A549 (cell line): ENCODE measurements at regions not wholly inside any gene's neighbourhood (a gene's known extent, or its start where the extent isn't known, plus 50 kb on each side); places are given as distances from the start of the nearest gene placed in this dataset.

Experiments
- ATAC-seq, 2 experiments: fragments of 200-7000 bp in 1 of 2; fragments of >200 bp in 1 of 2; cut with Nextera tagmentation in 1 of 2; cut with Tn5 transposase in 1 of 2; 3 replicates each; pipeline versions ENCODE4 v1.8.0 to v1.9.1; 2018 to 2020; ENCODE audit warnings: mild to moderate bottlenecking in 1 of 2, moderate library complexity in 1 of 2
- CTCF ChIA-PET: fragments of 300-600 bp; sonication (Branson Sonifier 250); formaldehyde crosslinking; extraction: SDS; loops from one replicate; lab custom pipeline; 2021; ENCODE audit warnings: antibody characterized with exemption, inconsistent platforms; lab: Yijun Ruan, JAX
- POLR2A ChIA-PET: fragments of 350-600 bp; formaldehyde crosslinking; extraction: SDS; loops from one replicate; lab custom pipeline; 2021; ENCODE audit warnings: antibody characterized with exemption, inconsistent platforms; lab: Yijun Ruan, JAX
- DNase-seq, 2 experiments: peaks; one replicate each; pipeline versions ENCODE4 v3.0.0 to v3.0.0-alpha.2; 2011 to 2016; ENCODE audit warnings: low read depth in 1 of 2, low spot score in 1 of 2
- FAIRE-seq: peaks from 2 replicates; lab custom pipeline; 2011; peaks lifted over from hg19 to GRCh38; lab: Jason Lieb, UNC
- H3K27ac ChIP-seq, 2 experiments: fragments of >200 bp; sonication (Bioruptor Twin); formaldehyde crosslinking; 3 replicates each; pipeline ENCODE4 v1.5.1; 2016 to 2017
- H3K4me1 ChIP-seq: fragments of >200 bp; sonication (Bioruptor Twin); formaldehyde crosslinking; 3 replicates; pipeline ENCODE4 v1.6.1; 2016
- H3K4me2 ChIP-seq: fragments of >200 bp; sonication (Bioruptor Twin); formaldehyde crosslinking; 3 replicates; pipeline ENCODE4 v1.6.1; 2016
- H3K4me3 ChIP-seq: fragments of >200 bp; sonication (Bioruptor Twin); formaldehyde crosslinking; 3 replicates; pipeline ENCODE4 v1.5.1; 2016
- H3K9me3 ChIP-seq: fragments of >200 bp; sonication (Bioruptor Twin); formaldehyde crosslinking; 3 replicates; pipeline ENCODE4 v1.6.1; 2016
- CTCF ChIP-seq: fragments of >200 bp; sonication (Bioruptor Twin); formaldehyde crosslinking; IDR thresholded peaks from 3 replicates; pipeline ENCODE4 v1.5.1; 2016
- EHF ChIP-seq: fragments of 250-450 bp; sonication (Bioruptor Pico); IDR thresholded peaks from 2 replicates; pipeline ENCODE4 v1.5.0; 2020; ENCODE audit warnings: mild to moderate bottlenecking
- ELK1 ChIP-seq: fragments of 150-350 bp; IDR thresholded peaks from 2 replicates; pipeline ENCODE4 v1.6.1; 2014; ENCODE audit warnings: low read depth, mild to moderate bottlenecking, low read length
- EP300 ChIP-seq, 2 experiments: fragments of >200 bp; sonication (Bioruptor Twin); formaldehyde crosslinking; IDR thresholded peaks; 2 replicates in 1 of 2; 3 replicates in 1 of 2; pipeline ENCODE4 v1.6.1; 2016 to 2017
- FOSL2 ChIP-seq, 2 experiments: fragments of 450-650 bp in 1 of 2; fragments of >200 bp in 1 of 2; sonication (Bioruptor Twin) in 1 of 2; formaldehyde crosslinking; IDR thresholded peaks; 2 replicates each; pipeline versions ENCODE4 v1.5.0 to v1.6.1; 2016 to 2020; ENCODE audit warnings: mild to moderate bottlenecking in 1 of 2, moderate library complexity in 1 of 2
- HDAC2 ChIP-seq: fragments of 200-600 bp; sonication (generic); IDR thresholded peaks from 2 replicates; pipeline ENCODE4 v1.6.1; 2016
- HES2 ChIP-seq: fragments of >200 bp; sonication (Bioruptor Twin); formaldehyde crosslinking; IDR thresholded peaks from 2 replicates; pipeline ENCODE4 v1.6.1; 2016
- HOXA7 ChIP-seq: fragments of 250-450 bp; sonication (Bioruptor Pico); IDR thresholded peaks from 2 replicates; pipeline ENCODE4 v1.5.0; 2020; ENCODE audit warnings: mild to moderate bottlenecking, moderate library complexity
- HOXB5 ChIP-seq: fragments of 250-450 bp; sonication (Bioruptor Pico); IDR thresholded peaks from 2 replicates; pipeline ENCODE4 v1.5.0; 2020; ENCODE audit warnings: mild to moderate bottlenecking, moderate library complexity
- JUN ChIP-seq, 2 experiments: fragments of >200 bp; sonication (Bioruptor Twin); formaldehyde crosslinking; IDR thresholded peaks; 2 replicates in 1 of 2; 3 replicates in 1 of 2; pipeline ENCODE4 v1.6.1; 2016 to 2017
- JUNB ChIP-seq: fragments of >200 bp; sonication (Bioruptor Twin); formaldehyde crosslinking; IDR thresholded peaks from 2 replicates; pipeline ENCODE4 v1.6.1; 2016
- KDM5A ChIP-seq: fragments of 200-600 bp; sonication (generic); IDR thresholded peaks from 2 replicates; pipeline ENCODE4 v1.6.1; 2016; ENCODE audit warnings: antibody characterized with exemption, mild to moderate bottlenecking
- MAZ ChIP-seq: fragments of 150-350 bp; IDR thresholded peaks from 2 replicates; pipeline ENCODE4 v1.6.1; 2014; ENCODE audit warnings: antibody characterized with exemption, low read depth, low read length, borderline replicate concordance
- NFE2L2 ChIP-seq: fragments of 150-350 bp; conservative IDR thresholded peaks from 2 replicates; pipeline ENCODE4 v1.6.1; 2014; ENCODE audit warnings: low read length
- NR3C1 ChIP-seq: fragments of >200 bp; sonication (Bioruptor Twin); formaldehyde crosslinking; IDR thresholded peaks from 3 replicates; pipeline ENCODE4 v1.6.1; 2017
- PHF8 ChIP-seq: fragments of 200-600 bp; sonication (generic); IDR thresholded peaks from 2 replicates; pipeline ENCODE4 v1.6.1; 2016; ENCODE audit warnings: low read depth, mild to moderate bottlenecking, antibody characterized with exemption, moderate library complexity, borderline replicate concordance
- POLR2AphosphoS2 ChIP-seq: conservative IDR thresholded peaks from 2 replicates; pipeline ENCODE4 v1.6.1; 2012; ENCODE audit warnings: low read length, improper control_type of control experiment, inconsistent platforms
- RARB ChIP-seq: fragments of 250-450 bp; sonication (Bioruptor Pico); IDR thresholded peaks from 2 replicates; pipeline ENCODE4 v1.8.0; 2021; ENCODE audit warnings: mild to moderate bottlenecking, moderate library complexity
- TP53 ChIP-seq: fragments of 250-450 bp; sonication (Bioruptor Pico); IDR thresholded peaks from 2 replicates; pipeline ENCODE4 v1.5.0; 2021; ENCODE audit warnings: mild to moderate bottlenecking, moderate library complexity
- ZC3H11A ChIP-seq: fragments of 450-650 bp; IDR thresholded peaks from 2 replicates; pipeline ENCODE4 v1.6.1; 2014; ENCODE audit warnings: antibody characterized with exemption, mild to moderate bottlenecking
- WGBS: methylation state at CpG from one replicate; pipeline ENCODE4 v1.1.6; 2017; ENCODE audit errors: missing lambda C conversion rate; 5-methylcytosine and 5-hydroxymethylcytosine counted together

- ATAC-seq: no peak
- no peak for DNase-seq
- CTCF ChIA-PET: no interaction called here
- no peak for FAIRE-seq
- POLR2A ChIA-PET: interaction anchor here (0.5 kb wide), 1 partner anchor 51 kb away, joined by 3 read pairs; no protein-coding TSS in a partner anchor
- peak overlapping the region; percentile 25 to 49 for H3K27ac ChIP-seq
- WGBS: 70% methylated on average over 2 of the region's 2 CpGs
- H3K4me1 ChIP-seq: peaks cover 56% of the 10 kb centered on the region
- no peak overlapping the region for H3K4me3 ChIP-seq
- no peaks in the 10 kb centered on the region for H3K9me3 ChIP-seq
- no peak for TF ChIP-seq CTCF
- TF ChIP-seq EHF (CRISPR knock-in tag): no peak
- H3K4me2 ChIP-seq: peak overlapping the region; percentile 33
These were observed 133.9 kb downstream of the UCHL1 start for GRCh38 chr4:41390661-41391060.

- ATAC-seq (no peak; a peak in 1 of 6 replicates), DNase-seq (no peak), FAIRE-seq (no peak)
- ChIA-PET POLR2A (no interaction called here), CTCF (no interaction called here)
- no peak for TF ChIP-seq ELK1
- TF ChIP-seq CTCF: no peak
- TF ChIP-seq ZC3H11A: no peak
- no peak for TF ChIP-seq NFE2L2
- no peak for TF ChIP-seq HOXB5
- TF ChIP-seq EP300 (IDR thresholded peaks at IDR 0.05): 0 out of 5 replicates have a peak, but pooled peaks of 1 of the 2 experiments have one; percentile 46
- no peak for TF ChIP-seq RARB (CRISPR knock-in tag)
- TF ChIP-seq JUNB: peak; percentile 24; the same call in 1 of the 2 replicates
- Histone ChIP-seq H3K4me1 (peaks cover 58% of the 10 kb centered on the region), H3K4me2 (peak overlapping the region; percentile 33), H3K27ac (peak overlapping the region; percentile 49), H3K4me3 (no peak overlapping the region), H3K9me3 (no peaks in the 10 kb centered on the region)
- WGBS: 35% methylated on average over 2 of the region's 2 CpGs
These were observed 134.5 kb downstream of the UCHL1 start for GRCh38 chr4:41391271-41391670.

GRCh38 chr4:41394481-41394894 lies 137.8 kb downstream of the UCHL1 start:
- ATAC-seq: peak; percentile 33 to 41; a peak in 3 of 6 replicates
- H3K4me3 ChIP-seq: no peak overlapping the region; the same call in 2 of the 3 replicates
- no peak for FAIRE-seq
- peaks cover 90% of the 10 kb centered on the region for H3K4me1 ChIP-seq
- H3K4me2 ChIP-seq: peak overlapping the region; percentile 69
- WGBS: 6% methylated on average over 2 of the region's 2 CpGs
- DNase-seq: no peak
- ChIA-PET CTCF (interaction anchor here (0.6 kb wide), 1 partner anchor 25 kb away, joined by 3 read pairs; no protein-coding TSS in a partner anchor), POLR2A (no interaction called here)
- H3K9me3 ChIP-seq: no peaks in the 10 kb centered on the region
- H3K27ac ChIP-seq: peak overlapping the region; percentile 66 to 77
- 0 out of 5 replicates have a peak, but pooled peaks of 1 of the 2 experiments have one; percentile 28 for TF ChIP-seq JUN (IDR thresholded peaks at IDR 0.05)
- no peak for TF ChIP-seq EP300 (IDR thresholded peaks at IDR 0.05)
- TF ChIP-seq NR3C1: no peak
- no peak for TF ChIP-seq FOSL2 (IDR thresholded peaks at IDR 0.05)
- peak; percentile 46; the same call in 1 of the 2 replicates for TF ChIP-seq FOSL2 (CRISPR knock-in tag; IDR thresholded peaks at IDR 0.05)
- TF ChIP-seq, all 56 proteins: peak for 2

- peak overlapping the region; percentile 55 for H3K4me2 ChIP-seq
- peak overlapping the region; percentile 62 to 77 for H3K27ac ChIP-seq
- no peak for FAIRE-seq
- H3K9me3 ChIP-seq: no peaks in the 10 kb centered on the region
- ChIA-PET POLR2A (no interaction called here), CTCF (interaction anchor here (0.8 to 1.0 kb wide), 2 partner anchors 15 to 265 kb away, joined by 3 read pairs; no protein-coding TSS in a partner anchor)
- 0 out of 6 replicates have a peak, but pooled peaks of 1 of the 2 experiments have one; percentile 22 for ATAC-seq
- DNase-seq: no peak
- H3K4me1 ChIP-seq: peaks cover 88% of the 10 kb centered on the region
- WGBS: 53% methylated on average over 2 of the region's 2 CpGs
- no peak overlapping the region for H3K4me3 ChIP-seq
- TF ChIP-seq HOXA7 (CRISPR knock-in tag) (no peak), TP53 (CRISPR knock-in tag) (no peak), PHF8 (no peak), EHF (CRISPR knock-in tag) (no peak), HDAC2 (no peak), POLR2AphosphoS2 (no peak), ELK1 (no peak), RARB (CRISPR knock-in tag) (no peak), KDM5A (no peak), HES2 (no peak), ZC3H11A (no peak), MAZ (no peak)
These were observed 139.5 kb downstream of the UCHL1 start for GRCh38 chr4:41396214-41396613.
